Type B pancreatic cell (in vitro differentiated cells): ENCODE measurements at regions not wholly inside any gene's neighbourhood (a gene's known extent, or its start where the extent isn't known, plus 50 kb on each side); places are given as distances from the start of the nearest gene placed in this dataset.

ENCODE experiments used
- DNase-seq: peaks from one replicate; pipeline ENCODE4 v3.0.0; 2021; ENCODE audit warnings: mixed read lengths; ENCODE audit not compliant: unreplicated experiment; ENCODE audit errors: extremely low spot score
- H3K27ac Mint-ChIP-seq: 2 replicates; pipeline ENCODE4 v1.8.0; 2021; ENCODE audit warnings: mild to moderate bottlenecking, mixed read lengths
- H3K27me3 Mint-ChIP-seq: 2 replicates; pipeline ENCODE4 v1.8.0; 2021; ENCODE audit warnings: mixed read lengths
- H3K36me3 Mint-ChIP-seq: 2 replicates; pipeline ENCODE4 v1.8.0; 2021; ENCODE audit warnings: mixed read lengths
- H3K4me1 Mint-ChIP-seq: one replicate; pipeline ENCODE4 v1.8.0; 2021; ENCODE audit warnings: mixed read lengths; ENCODE audit not compliant: unreplicated experiment
- H3K4me3 Mint-ChIP-seq: 2 replicates; pipeline ENCODE4 v1.8.0; 2021; ENCODE audit warnings: mild to moderate bottlenecking, mixed read lengths
- H3K9me3 Mint-ChIP-seq: 2 replicates; pipeline ENCODE4 v1.8.0; 2021; ENCODE audit warnings: mixed read lengths
- CTCF ChIP-seq: fragments of 200-600 bp; sonication (generic); conservative IDR thresholded peaks from 2 replicates; pipeline ENCODE4 v1.5.0; 2021; ENCODE audit warnings: antibody characterized with exemption, mild to moderate bottlenecking

GRCh38 chr2:71927757-71928715 lies 219.6 kb downstream of the CYP26B1 start:
- TF ChIP-seq CTCF: no peak
- peaks cover 18% of the 10 kb centered on the region for H3K4me1 Mint-ChIP-seq
- H3K36me3 Mint-ChIP-seq: no peaks in the 10 kb centered on the region
- H3K27me3 Mint-ChIP-seq: peaks cover 7% of the 10 kb centered on the region
- H3K4me3 Mint-ChIP-seq: no peak overlapping the region
- no peak overlapping the region for H3K27ac Mint-ChIP-seq
- DNase-seq: no peak
- H3K9me3 Mint-ChIP-seq: no peaks in the 10 kb centered on the region

- no peaks in the 10 kb centered on the region for H3K36me3 Mint-ChIP-seq
- peaks cover 18% of the 10 kb centered on the region for H3K4me1 Mint-ChIP-seq
- H3K9me3 Mint-ChIP-seq: no peaks in the 10 kb centered on the region
- no peak overlapping the region for H3K4me3 Mint-ChIP-seq
- no peak for TF ChIP-seq CTCF
- DNase-seq: peak; percentile 58
- H3K27ac Mint-ChIP-seq: no peak overlapping the region
- H3K27me3 Mint-ChIP-seq: peaks cover 8% of the 10 kb centered on the region
Observed at GRCh38 chr2:71926876-71927756, 220.5 kb downstream of the CYP26B1 start.

GRCh38 chr2:71926089-71926447 lies 221.6 kb downstream of the CYP26B1 start:
- Mint-ChIP-seq H3K9me3 (no peaks in the 10 kb centered on the region), H3K27me3 (peaks cover 11% of the 10 kb centered on the region), H3K27ac (no peak overlapping the region), H3K36me3 (no peaks in the 10 kb centered on the region), H3K4me1 (peaks cover 14% of the 10 kb centered on the region), H3K4me3 (no peak overlapping the region)
- no peak for DNase-seq
- no peak for TF ChIP-seq CTCF

- peak overlapping the region; percentile 2 for H3K4me3 Mint-ChIP-seq
- H3K27ac Mint-ChIP-seq: no peak overlapping the region
- H3K27me3 Mint-ChIP-seq: peaks cover 11% of the 10 kb centered on the region
- no peaks in the 10 kb centered on the region for H3K9me3 Mint-ChIP-seq
- H3K4me1 Mint-ChIP-seq: peaks cover 14% of the 10 kb centered on the region
- no peaks in the 10 kb centered on the region for H3K36me3 Mint-ChIP-seq
- no peak for TF ChIP-seq CTCF
- peak; percentile 64 for DNase-seq
Observed at GRCh38 chr2:71925268-71926088, 222.2 kb downstream of the CYP26B1 start.

GRCh38 chr2:71923887-71924533 lies 223.7 kb downstream of the CYP26B1 start:
- Mint-ChIP-seq H3K27ac (no peak overlapping the region), H3K4me3 (no peak overlapping the region), H3K36me3 (no peaks in the 10 kb centered on the region), H3K27me3 (peaks cover 11% of the 10 kb centered on the region), H3K4me1 (peaks cover 14% of the 10 kb centered on the region), H3K9me3 (no peaks in the 10 kb centered on the region)
- no peak for DNase-seq
- peak; percentile 88 for TF ChIP-seq CTCF
